ENCODE measurements at regions not wholly inside any gene's neighbourhood (a gene's known extent, or its start where the extent isn't known, plus 50 kb on each side); places are given as distances from the start of the nearest gene placed in this dataset.
"Not testable (repeated sequence)": the region's sequence is repeated elsewhere in the genome, so short reads cannot be mapped to it uniquely, and the experiment has no call there.

DNA sequence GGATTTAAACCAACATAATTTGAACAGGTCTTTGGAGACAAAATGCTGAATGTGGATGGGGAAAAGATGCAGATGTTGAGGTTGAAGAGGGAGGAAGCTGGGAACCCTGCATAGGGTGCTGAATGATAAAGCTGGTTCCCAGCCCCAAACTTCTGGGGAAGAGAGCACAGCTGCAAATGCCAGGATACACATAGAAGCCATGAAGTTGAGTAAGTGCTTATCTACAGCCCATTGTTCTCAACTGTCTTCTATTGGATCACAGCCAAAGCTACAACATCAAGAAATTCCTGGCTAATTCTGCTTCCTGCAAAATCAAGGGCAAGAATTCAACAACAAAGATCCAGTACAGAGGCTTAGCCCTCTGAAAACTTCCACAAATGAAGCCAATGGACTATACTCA lies 779.8 kb downstream of the PRIM2 start:
- not testable (repeated sequence) for TF ChIP-seq EZH2phosphoT487 (IDR thresholded peaks at IDR 0.05; ENCODE audit: insufficient read depth, low read depth); EZH2 (IDR thresholded peaks at IDR 0.05; ENCODE audit: insufficient read depth, poor library complexity, severe bottlenecking)
